SK-N-SH treated with all-trans-retinoic acid at 6 μM for 48 hours (cell line): ENCODE measurements at regions not wholly inside any gene's neighbourhood (a gene's known extent, or its start where the extent isn't known, plus 50 kb on each side); places are given as distances from the start of the nearest gene placed in this dataset.

Experiments used
- ATAC-seq: fragments of 200-7000 bp; cut with Tn5 transposase; 3 replicates; pipeline ENCODE4 v1.9.1; 2020; ENCODE audit warnings: mild to moderate bottlenecking, moderate library complexity
- ARNTL ChIP-seq: fragments of 450-650 bp; formaldehyde crosslinking; IDR thresholded peaks from 2 replicates; pipeline ENCODE4 v1.5.0; 2020; ENCODE audit warnings: low read depth, mild to moderate bottlenecking, moderate library complexity, borderline replicate concordance
- BACH2 ChIP-seq: fragments of 250-450 bp; sonication (Bioruptor Pico); IDR thresholded peaks from 2 replicates; pipeline ENCODE4 v1.9.0; 2021; ENCODE audit warnings: mild to moderate bottlenecking, borderline replicate concordance
- CREB5 ChIP-seq: fragments of 250-450 bp; sonication (Bioruptor Pico); IDR thresholded peaks from 2 replicates; pipeline ENCODE4 v1.5.1; 2020; ENCODE audit warnings: low read depth, mild to moderate bottlenecking, moderate library complexity
- CSRNP3 ChIP-seq: fragments of 250-450 bp; sonication (Bioruptor Pico); IDR thresholded peaks from 2 replicates; pipeline ENCODE4 v1.5.1; 2021; ENCODE audit warnings: mild to moderate bottlenecking, moderate library complexity
- ESRRG ChIP-seq: fragments of 250-450 bp; sonication (Bioruptor Pico); IDR thresholded peaks from 2 replicates; pipeline ENCODE4 v1.6.1; 2021; ENCODE audit warnings: mild to moderate bottlenecking
- GLIS3 ChIP-seq: fragments of 250-450 bp; sonication (Bioruptor Pico); IDR thresholded peaks from 2 replicates; pipeline ENCODE4 v1.5.0; 2020; ENCODE audit warnings: mild to moderate bottlenecking, moderate library complexity
- ISL1 ChIP-seq: fragments of 250-450 bp; sonication (Bioruptor Pico); IDR thresholded peaks from 2 replicates; pipeline ENCODE4 v2.1.2; 2022; ENCODE audit warnings: mild to moderate bottlenecking, moderate library complexity
- OSR1 ChIP-seq: fragments of 250-450 bp; sonication (Bioruptor Pico); IDR thresholded peaks from 2 replicates; pipeline ENCODE4 v1.8.0; 2022; ENCODE audit warnings: moderate library complexity, mild to moderate bottlenecking, inconsistent platforms
- POU6F1 ChIP-seq: fragments of 250-450 bp; sonication (Bioruptor Pico); IDR thresholded peaks from 2 replicates; pipeline ENCODE4 v1.8.0; 2021; ENCODE audit warnings: low read depth, mild to moderate bottlenecking, moderate library complexity, borderline replicate concordance
- PPARA ChIP-seq: fragments of 250-450 bp; sonication (Bioruptor Pico); IDR thresholded peaks from 2 replicates; pipeline ENCODE4 v1.5.0; 2020; ENCODE audit warnings: mild to moderate bottlenecking, borderline replicate concordance
- RARB ChIP-seq: fragments of 250-450 bp; sonication (Bioruptor Pico); IDR thresholded peaks from 2 replicates; pipeline ENCODE4 v1.8.0; 2021; ENCODE audit warnings: mild to moderate bottlenecking, moderate library complexity
- SNAI2 ChIP-seq: fragments of 250-450 bp; sonication (Bioruptor Pico); IDR thresholded peaks from 2 replicates; pipeline ENCODE4 v1.5.0; 2020; ENCODE audit warnings: mild to moderate bottlenecking, moderate library complexity
- TCF4 ChIP-seq: fragments of 250-450 bp; sonication (Bioruptor Pico); IDR thresholded peaks from 2 replicates; pipeline ENCODE4 v1.8.0; 2021; ENCODE audit warnings: mild to moderate bottlenecking, moderate library complexity, borderline replicate concordance
- TOX ChIP-seq: fragments of 250-450 bp; sonication (Bioruptor Pico); IDR thresholded peaks from 2 replicates; pipeline ENCODE4 v1.8.0; 2021; ENCODE audit warnings: mild to moderate bottlenecking, moderate library complexity, borderline replicate concordance
- ZC3H10 ChIP-seq: fragments of 250-450 bp; sonication (Bioruptor Pico); IDR thresholded peaks from 2 replicates; pipeline ENCODE4 v1.5.1; 2021; ENCODE audit warnings: mild to moderate bottlenecking, moderate library complexity
- ZFP3 ChIP-seq: fragments of 250-450 bp; sonication (Bioruptor Pico); IDR thresholded peaks from 2 replicates; pipeline ENCODE4 v1.5.0; 2020; ENCODE audit warnings: mild to moderate bottlenecking, moderate library complexity
- ZFP30 ChIP-seq: fragments of 450-650 bp; formaldehyde crosslinking; IDR thresholded peaks from 2 replicates; pipeline ENCODE4 v1.5.0; 2022; ENCODE audit warnings: mild to moderate bottlenecking, moderate library complexity
- ZNF565 ChIP-seq: fragments of 450-650 bp; formaldehyde crosslinking; conservative IDR thresholded peaks from 2 replicates; pipeline ENCODE4 v1.5.0; 2020; ENCODE audit warnings: low read depth, mild to moderate bottlenecking, moderate library complexity
- ZNF70 ChIP-seq: fragments of 450-650 bp; formaldehyde crosslinking; IDR thresholded peaks from 2 replicates; pipeline ENCODE4 v1.5.0; 2020; ENCODE audit warnings: mild to moderate bottlenecking, moderate library complexity
- ZNF8 ChIP-seq: fragments of 450-650 bp; formaldehyde crosslinking; IDR thresholded peaks from 2 replicates; pipeline ENCODE4 v1.5.0; 2020; ENCODE audit warnings: mild to moderate bottlenecking, moderate library complexity
- TF ChIP-seq, protein P1 (sequence below): fragments of 250-450 bp; sonication (Bioruptor Pico); IDR thresholded peaks from 2 replicates; pipeline ENCODE4 v1.5.0; 2020; ENCODE audit warnings: mild to moderate bottlenecking, moderate library complexity

- TF ChIP-seq ESRRG (CRISPR knock-in tag) (no peak), ZNF8 (no peak), OSR1 (no peak)
- ATAC-seq = no peak
Measured at GRCh38 chr1:67560580-67561255, 124.3 kb upstream of the GADD45A start.

DNA sequence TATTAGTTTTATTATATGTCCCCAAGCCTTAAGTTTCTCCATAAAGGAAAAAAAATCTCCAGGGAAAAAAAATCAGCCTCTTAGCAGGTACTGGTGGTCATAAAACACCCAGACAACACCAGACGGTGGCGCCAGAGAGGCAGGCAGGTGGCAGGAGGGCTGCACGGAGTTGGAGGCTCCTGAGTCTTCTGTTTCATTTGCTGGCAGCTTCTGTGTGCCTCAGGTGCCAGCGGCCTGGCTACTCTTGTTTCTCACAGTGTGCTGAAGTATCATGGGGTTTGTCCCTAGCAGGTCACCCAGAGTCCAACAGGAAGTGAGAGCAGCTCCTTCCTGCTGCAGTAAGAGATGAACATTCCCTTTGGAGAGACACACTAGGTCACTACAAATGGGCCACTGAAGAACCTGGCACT, 123.3 kb upstream of the GADD45A start:
- TF ChIP-seq POU6F1 (CRISPR knock-in tag) (no peak), ZNF565 (CRISPR knock-in tag) (no peak), ISL1 (no peak), TCF4 (CRISPR knock-in tag) (no peak), CSRNP3 (CRISPR knock-in tag) (no peak), SNAI2 (CRISPR knock-in tag) (no peak), OSR1 (no peak), RARB (CRISPR knock-in tag) (no peak), CREB5 (CRISPR knock-in tag) (no peak), ZC3H10 (CRISPR knock-in tag) (no peak), PPARA (CRISPR knock-in tag) (no peak), ZFP30 (no peak), ZNF70 (CRISPR knock-in tag) (no peak), ZFP3 (CRISPR knock-in tag) (no peak)
- TF ChIP-seq, protein P1, sequence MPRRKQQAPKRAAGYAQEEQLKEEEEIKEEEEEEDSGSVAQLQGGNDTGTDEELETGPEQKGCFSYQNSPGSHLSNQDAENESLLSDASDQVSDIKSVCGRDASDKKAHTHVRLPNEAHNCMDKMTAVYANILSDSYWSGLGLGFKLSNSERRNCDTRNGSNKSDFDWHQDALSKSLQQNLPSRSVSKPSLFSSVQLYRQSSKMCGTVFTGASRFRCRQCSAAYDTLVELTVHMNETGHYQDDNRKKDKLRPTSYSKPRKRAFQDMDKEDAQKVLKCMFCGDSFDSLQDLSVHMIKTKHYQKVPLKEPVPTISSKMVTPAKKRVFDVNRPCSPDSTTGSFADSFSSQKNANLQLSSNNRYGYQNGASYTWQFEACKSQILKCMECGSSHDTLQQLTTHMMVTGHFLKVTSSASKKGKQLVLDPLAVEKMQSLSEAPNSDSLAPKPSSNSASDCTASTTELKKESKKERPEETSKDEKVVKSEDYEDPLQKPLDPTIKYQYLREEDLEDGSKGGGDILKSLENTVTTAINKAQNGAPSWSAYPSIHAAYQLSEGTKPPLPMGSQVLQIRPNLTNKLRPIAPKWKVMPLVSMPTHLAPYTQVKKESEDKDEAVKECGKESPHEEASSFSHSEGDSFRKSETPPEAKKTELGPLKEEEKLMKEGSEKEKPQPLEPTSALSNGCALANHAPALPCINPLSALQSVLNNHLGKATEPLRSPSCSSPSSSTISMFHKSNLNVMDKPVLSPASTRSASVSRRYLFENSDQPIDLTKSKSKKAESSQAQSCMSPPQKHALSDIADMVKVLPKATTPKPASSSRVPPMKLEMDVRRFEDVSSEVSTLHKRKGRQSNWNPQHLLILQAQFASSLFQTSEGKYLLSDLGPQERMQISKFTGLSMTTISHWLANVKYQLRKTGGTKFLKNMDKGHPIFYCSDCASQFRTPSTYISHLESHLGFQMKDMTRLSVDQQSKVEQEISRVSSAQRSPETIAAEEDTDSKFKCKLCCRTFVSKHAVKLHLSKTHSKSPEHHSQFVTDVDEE (CRISPR knock-in tag) = no peak
- peak; percentile 98 for ATAC-seq

DNA sequence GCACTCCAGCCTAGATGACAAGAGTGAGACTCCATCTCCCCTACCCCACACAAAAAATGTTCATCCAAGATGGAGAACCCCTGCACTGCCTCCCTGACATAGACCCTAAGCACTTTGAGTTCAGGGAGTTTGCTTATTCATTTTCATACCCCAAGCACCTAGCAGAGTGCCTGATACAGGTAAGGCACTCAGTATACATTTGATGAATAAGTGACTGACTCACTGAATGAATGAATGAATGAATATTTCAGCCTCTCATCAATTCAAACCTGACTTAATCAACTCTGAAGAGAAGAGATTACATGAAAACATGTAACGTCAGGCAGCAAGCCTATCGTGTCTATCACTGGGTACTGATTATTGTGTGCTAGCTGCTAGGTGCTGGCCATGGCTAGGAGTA, 121.3 kb upstream of the GADD45A start:
- no peak for TF ChIP-seq CSRNP3 (CRISPR knock-in tag)
- no peak for TF ChIP-seq ZFP3 (CRISPR knock-in tag)
- no peak for TF ChIP-seq CREB5 (CRISPR knock-in tag)
- TF ChIP-seq PPARA (CRISPR knock-in tag) = no peak
- no peak for TF ChIP-seq BACH2 (CRISPR knock-in tag)
- TF ChIP-seq ZNF565 (CRISPR knock-in tag) = no peak
- no peak for TF ChIP-seq RARB (CRISPR knock-in tag)
- no peak for TF ChIP-seq OSR1
- TF ChIP-seq POU6F1 (CRISPR knock-in tag) = no peak
- no peak for TF ChIP-seq SNAI2 (CRISPR knock-in tag)
- TF ChIP-seq, protein P1 (CRISPR knock-in tag) = no peak
- no peak for TF ChIP-seq TOX (CRISPR knock-in tag)
- no peak for TF ChIP-seq GLIS3 (CRISPR knock-in tag)
- no peak for TF ChIP-seq ARNTL (CRISPR knock-in tag)
- TF ChIP-seq TCF4 (CRISPR knock-in tag) = no peak
- no peak for TF ChIP-seq ZNF70 (CRISPR knock-in tag)
- TF ChIP-seq ZFP30 = no peak

More for the DNA sequence above, 121.3 kb upstream of the GADD45A start:
- no peak for ATAC-seq
